OCI-LY7 (cell line): ENCODE measurements at regions not wholly inside any gene's neighbourhood (a gene's known extent, or its start where the extent isn't known, plus 50 kb on each side); places are given as distances from the start of the nearest gene placed in this dataset.

Experiments used
- CTCF ChIP-seq: fragments of 200-600 bp; sonication (generic); conservative IDR thresholded peaks from 2 replicates; pipeline ENCODE4 v1.5.1; 2014; ENCODE audit warnings: mild to moderate bottlenecking, antibody characterized with exemption, low read length, moderate library complexity, mixed read lengths
- EZH2phosphoT487 ChIP-seq: fragments of 200-600 bp; sonication (generic); IDR thresholded peaks from 2 replicates; pipeline ENCODE4 v1.6.1; 2018; ENCODE audit warnings: low read depth, borderline replicate concordance, mild to moderate bottlenecking, mixed run types, antibody characterized with exemption, low read length, moderate library complexity, mixed read lengths

- TF ChIP-seq CTCF (no peak), EZH2phosphoT487 (no peak)
Measured at GRCh38 chr10:52452600-52453493, 138.8 kb downstream of the DKK1 start.
